Psoas muscle (tissue), 7 donors: ENCODE measurements at regions not wholly inside any gene's neighbourhood (a gene's known extent, or its start where the extent isn't known, plus 50 kb on each side); places are given as distances from the start of the nearest gene placed in this dataset.

Experiments used
- ATAC-seq, 4 donors: fragments of 200-7000 bp; cut with Tn5 transposase; one replicate each; pipeline ENCODE4 v1.9.1; 2020; ENCODE audit warnings: moderate library complexity in 3 of 4, mild to moderate bottlenecking in 2 of 4
- DNase-seq, 2 donors: peaks; one replicate each; pipeline ENCODE4 v3.0.0-alpha.2; 2020
- H3K27ac ChIP-seq: fragments of 200-600 bp; one replicate; pipeline ENCODE4 v1.8.0; 2022
- H3K27me3 ChIP-seq, 3 donors: fragments of 200-600 bp in 1 of 3; one replicate each; pipeline versions ENCODE4 v1.6.1 to v1.8.0; 2013 to 2022; ENCODE audit warnings: low read length in 2 of 3, mild to moderate bottlenecking in 2 of 3, moderate library complexity in 1 of 3; ENCODE audit not compliant: insufficient read depth in 3 of 3
- H3K36me3 ChIP-seq, 2 donors: fragments of 200-600 bp in 1 of 2; one replicate each; pipeline versions ENCODE4 v1.6.1 to v1.8.0; 2013 to 2022; ENCODE audit warnings: low read depth in 1 of 2, mild to moderate bottlenecking in 1 of 2, moderate library complexity in 1 of 2; ENCODE audit not compliant: insufficient read depth in 1 of 2
- H3K4me1 ChIP-seq: fragments of 200-600 bp; one replicate; pipeline ENCODE4 v1.8.0; 2022
- H3K4me3 ChIP-seq: fragments of 200-600 bp; one replicate; pipeline ENCODE4 v1.8.0; 2022; ENCODE audit warnings: mild to moderate bottlenecking
- H3K9me3 ChIP-seq: fragments of 200-600 bp; one replicate; pipeline ENCODE4 v1.8.0; 2022
- CTCF ChIP-seq: fragments of 200-600 bp; IDR thresholded peaks from one replicate; pipeline ENCODE4 v1.8.0; 2022; ENCODE audit warnings: antibody characterized with exemption
- WGBS, 3 donors: extraction: QIAGEN DNeasy Blood & Tissue Kit; methylation state at CpG; one replicate each; pipeline versions ENCODE4 v1.1.6 to v1.1.7; 2013; 5-methylcytosine and 5-hydroxymethylcytosine counted together
- intact Hi-C, 2 donors: fragments of 100-400 bp; cut with DNase I; formaldehyde crosslinking; loops; one replicate each; pipeline versions ENCODE4 v1.11.0 to v1.14.2; 2022
- donor health status: healthy with polysubstance abuse.
- donor health status: DM: no; HTN: no; CAD: no; lungs with moderate emphysema.
- donor health status: Bipolar disorder and iron deficiency.
- donor health status: healthy.
- donor health status: DM: yes; HTN: yes; CAD: no.
- donor health status: DM: no; HTN: no; CAD: no.
- donor health status: DM: yes; HTN: yes; CAD: no.

DNA sequence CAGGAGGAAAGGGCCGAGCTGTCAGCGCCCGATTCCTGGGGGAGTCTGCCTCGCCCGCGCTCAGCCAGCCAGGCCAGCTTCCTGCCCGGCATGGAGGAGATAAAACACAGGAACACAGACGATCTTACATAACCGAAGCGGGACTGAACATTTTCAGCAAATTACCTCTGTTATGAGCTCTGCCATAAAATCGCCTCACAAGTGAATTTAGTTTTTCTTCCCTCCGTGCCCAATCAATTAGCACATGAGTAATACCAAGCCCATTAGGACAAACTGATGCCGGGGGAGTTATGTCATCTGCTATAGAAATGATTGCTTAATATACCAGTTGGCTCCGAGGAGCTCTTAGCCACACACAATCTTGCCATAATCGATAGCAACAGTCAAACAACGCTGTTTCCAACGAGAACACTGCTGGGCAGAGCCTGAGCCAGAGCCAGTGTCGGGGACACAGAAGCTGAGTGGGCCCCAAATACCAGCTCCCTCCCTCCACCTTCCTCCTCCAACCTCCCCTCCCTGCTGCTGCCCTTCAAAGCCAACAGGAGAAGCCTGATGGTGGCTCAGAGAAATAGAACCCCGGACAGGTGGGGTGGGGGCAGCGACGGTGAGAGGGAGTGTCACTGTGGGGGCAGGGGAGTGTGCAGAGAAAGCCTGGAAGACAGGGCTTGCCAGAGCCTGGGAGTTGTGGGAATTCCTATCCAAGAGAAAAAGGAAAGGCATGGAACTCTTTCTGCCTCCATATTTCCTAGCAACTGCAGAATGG is 279.4 kb upstream of the TLE3 start:
- Histone ChIP-seq H3K4me1 (peaks cover 9% of the 10 kb centered on the region), H3K9me3 (peaks cover 9% of the 10 kb centered on the region), H3K27me3 (peaks cover 0 to 11% (median 2%) of the 10 kb centered on the region in 3 donors), H3K36me3 (no peaks in the 10 kb centered on the region), H3K27ac (no peak overlapping the region), H3K4me3 (peak overlapping the region; percentile 22)
- no peak for TF ChIP-seq CTCF
- ATAC-seq (peak in 3 of 4 donors; percentile 51 to 72 (median 63)), DNase-seq (peak; percentile 50 to 81)
- 6 to 12% (median 11%) methylated on average over 21 of the region's 21 CpGs for WGBS, 3 donors
- intact Hi-C loops, result no loop called here

GRCh38 chr15:70376031-70376928 is 278.6 kb upstream of the TLE3 start:
- ATAC-seq (peak in 2 of 4 donors; percentile 16 to 27), DNase-seq (no peak)
- H3K4me1 ChIP-seq, result peaks cover 9% of the 10 kb centered on the region
- 32 to 42% (median 38%) methylated on average over 12 of the region's 12 CpGs for WGBS, 3 donors
- H3K4me3 ChIP-seq, result peak overlapping the region; percentile 22
- H3K9me3 ChIP-seq, result peaks cover under 1% of the 10 kb centered on the region
- intact Hi-C loops, result no loop called here
- H3K27me3 ChIP-seq, result peaks cover 0 to 11% (median 2%) of the 10 kb centered on the region in 3 donors
- no peak overlapping the region for H3K27ac ChIP-seq
- no peak for TF ChIP-seq CTCF
- no peaks in the 10 kb centered on the region for H3K36me3 ChIP-seq

- ATAC-seq (no peak), DNase-seq (no peak)
- no peaks in the 10 kb centered on the region for H3K36me3 ChIP-seq
- no peaks in the 10 kb centered on the region for H3K9me3 ChIP-seq
- H3K4me1 ChIP-seq, result peaks cover 9% of the 10 kb centered on the region
- no peak for TF ChIP-seq CTCF
- 84 to 85% (median 85%) methylated on average over 3 of the region's 3 CpGs for WGBS, 3 donors
- intact Hi-C loops, result no loop called here
- H3K27me3 ChIP-seq, result peaks cover 0 to 11% (median 2%) of the 10 kb centered on the region in 3 donors
- H3K27ac ChIP-seq, result no peak overlapping the region
- H3K4me3 ChIP-seq, result no peak overlapping the region
These were observed 277.9 kb upstream of the TLE3 start for GRCh38 chr15:70375586-70375985.

GRCh38 chr15:70375006-70375431 is 277.3 kb upstream of the TLE3 start:
- TF ChIP-seq CTCF, result no peak
- Histone ChIP-seq H3K27ac (no peak overlapping the region), H3K4me3 (no peak overlapping the region), H3K27me3 (peaks cover 0 to 11% (median 2%) of the 10 kb centered on the region in 3 donors), H3K4me1 (peaks cover 9% of the 10 kb centered on the region), H3K9me3 (no peaks in the 10 kb centered on the region), H3K36me3 (no peaks in the 10 kb centered on the region)
- intact Hi-C loops, result no loop called here
- WGBS, 3 donors, result 55 to 67% (median 56%) methylated on average over 13 of the region's 13 CpGs
- DNase-seq (peak in 1 of 2 donors; percentile 32), ATAC-seq (peak in 1 of 4 donors; percentile 37)
